H1 (cell line): ENCODE measurements at regions not wholly inside any gene's neighbourhood (a gene's known extent, or its start where the extent isn't known, plus 50 kb on each side); places are given as distances from the start of the nearest gene placed in this dataset.

Source experiments
- CTBP2 ChIP-seq: IDR thresholded peaks from 2 replicates; pipeline ENCODE4 v1.7.0; 2011; ENCODE audit warnings: borderline replicate concordance, mild to moderate bottlenecking, moderate library complexity, mixed read lengths, low read length; ENCODE audit not compliant: insufficient read depth, insufficient read length
- CTCF ChIP-seq, 3 experiments: IDR thresholded peaks; 1 replicate in 2 of 3; 2 replicates in 1 of 3; pipeline versions ENCODE4 v1.5.1 to v1.6.1; 2011; ENCODE audit warnings: low read length in 3 of 3, mild to moderate bottlenecking in 3 of 3, inconsistent platforms in 2 of 3, low read depth in 1 of 3, moderate library complexity in 1 of 3; ENCODE audit not compliant: insufficient read depth in 1 of 3; ENCODE audit errors: control extremely low read depth in 1 of 3
- KDM1A ChIP-seq: fragments of 200-600, 300-600 bp; sonication (generic); IDR thresholded peaks from 2 replicates; pipeline ENCODE4 v1.7.1; 2016; ENCODE audit warnings: mild to moderate bottlenecking, low read length, borderline replicate concordance
- RBBP5 ChIP-seq: IDR thresholded peaks from 2 replicates; pipeline ENCODE4 v1.7.1; 2012; ENCODE audit warnings: low read depth, mild to moderate bottlenecking, inconsistent platforms, low read length, moderate library complexity, borderline replicate concordance
- SIX5 ChIP-seq: IDR thresholded peaks from 2 replicates; pipeline ENCODE4 v1.6.1; 2011; ENCODE audit warnings: mild to moderate bottlenecking, low read depth, low read length
- SUZ12 ChIP-seq: fragments of 200-600 bp; sonication (generic); IDR thresholded peaks from 2 replicates; pipeline ENCODE4 v1.6.1; 2012; ENCODE audit warnings: mild to moderate bottlenecking, inconsistent platforms, low read length, moderate library complexity, mixed read lengths
- YY1 ChIP-seq: IDR thresholded peaks from 2 replicates; pipeline ENCODE4 v1.6.1; 2011; ENCODE audit warnings: low read depth, mild to moderate bottlenecking, low read length

- TF ChIP-seq RBBP5 (no peak), CTCF (IDR thresholded peaks at IDR 0.05; ENCODE audit: control extremely low read depth in 1 of 3, insufficient read depth in 1 of 3, low read depth in 1 of 3, low read length in 3 of 3) (no peak), YY1 (no peak), SIX5 (no peak), CTBP2 (no peak), SUZ12 (no peak), KDM1A (no peak)
These were observed 298.5 kb upstream of the TBX18 start for GRCh38 chr6:85062884-85063283.
